Right cardiac atrium (tissue), 5 donors: ENCODE measurements at regions not wholly inside any gene's neighbourhood (a gene's known extent, or its start where the extent isn't known, plus 50 kb on each side); places are given as distances from the start of the nearest gene placed in this dataset.

Experiments used
- ATAC-seq, 2 donors: fragments of 200-7000 bp; cut with Tn5 transposase; one replicate each; pipeline versions ENCODE4 v1.8.0 to v1.9.1; 2020; ENCODE audit warnings: moderate library complexity in 2 of 2, mild to moderate bottlenecking in 1 of 2
- DNase-seq, 3 donors: peaks; one replicate each; pipeline ENCODE4 v3.0.0-alpha.2; 2020
- H3K27ac ChIP-seq: one replicate; pipeline ENCODE4 v1.5.1; 2013; ENCODE audit warnings: mild to moderate bottlenecking, low read length, control low read depth, moderate library complexity
- H3K27me3 ChIP-seq: one replicate; pipeline ENCODE4 v1.6.1; 2013; ENCODE audit not compliant: control insufficient read depth, insufficient read depth
- H3K4me1 ChIP-seq: one replicate; pipeline ENCODE4 v1.6.1; 2013; ENCODE audit warnings: low read length; ENCODE audit not compliant: control insufficient read depth, insufficient read depth
- H3K4me3 ChIP-seq: one replicate; pipeline ENCODE4 v1.5.1; 2013; ENCODE audit warnings: low read length, control low read depth
- H3K9me3 ChIP-seq: one replicate; pipeline ENCODE4 v1.6.1; 2013; ENCODE audit warnings: low read length; ENCODE audit not compliant: control insufficient read depth
- WGBS: extraction: QIAGEN DNeasy Blood & Tissue Kit; methylation state at CpG from one replicate; pipeline ENCODE4 v1.1.7; 2013; 5-methylcytosine and 5-hydroxymethylcytosine counted together
- intact Hi-C, 4 donors: fragments of 100-400 bp; cut with DNase I; formaldehyde crosslinking; loops; one replicate each; pipeline versions ENCODE4 v1.11.0 to v1.14.0; 2022 to 2023
- donor health status: healthy with polysubstance abuse.
- donor health status: DM: no; HTN: yes; CAD: no.
- donor health status: DM: no; HTN: no; CAD: no.
- donor health status: DM: no; HTN: yes; CAD: no; lungs with severe emphysema.
- donor health status: DM: yes; HTN: yes; CAD: no.

DNA sequence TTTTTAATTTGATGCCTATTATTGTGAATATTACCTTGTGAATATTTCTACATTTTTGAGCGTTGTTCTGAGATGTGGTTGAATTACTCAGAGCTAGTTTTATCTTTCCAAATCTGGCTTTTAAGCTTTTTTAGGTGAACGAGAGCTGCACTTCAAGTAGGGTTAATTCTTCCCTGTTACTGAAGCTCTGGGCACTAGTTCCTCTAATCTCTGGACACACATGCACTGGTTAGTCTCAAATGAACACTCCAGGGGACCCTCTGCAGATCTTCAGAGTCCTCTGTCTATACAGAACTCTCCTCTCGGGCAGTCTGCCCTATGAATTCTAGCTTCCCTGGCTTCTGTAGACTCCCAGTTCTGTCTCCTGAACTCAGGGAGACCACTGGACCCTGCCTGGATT lies 237.5 kb upstream of the TBC1D5 start:
- ATAC-seq: no peak
- WGBS: 61% methylated on average over 3 of the region's 3 CpGs

DNA sequence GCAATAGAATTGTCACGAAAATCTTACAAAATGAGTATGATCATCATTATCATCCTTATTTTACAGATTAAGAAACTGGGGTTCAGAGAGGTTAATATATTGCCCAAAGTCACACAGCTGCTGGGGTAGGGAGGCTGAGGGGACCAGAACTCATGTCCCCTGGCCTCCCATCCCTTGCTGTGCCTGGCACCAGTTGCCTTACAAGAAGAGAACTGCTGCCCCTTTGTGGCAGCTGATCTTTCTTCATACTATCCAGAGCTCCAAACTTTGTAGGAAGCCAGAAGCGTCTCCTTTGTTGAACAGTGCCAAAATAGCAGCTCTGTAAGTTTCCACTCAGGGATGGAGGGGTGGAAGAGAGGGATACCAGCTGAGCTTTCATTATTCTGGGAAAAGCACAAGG lies 236.8 kb upstream of the TBC1D5 start:
- Histone ChIP-seq H3K4me3 (no peak overlapping the region), H3K27me3 (no peaks in the 10 kb centered on the region), H3K4me1 (no peaks in the 10 kb centered on the region), H3K9me3 (no peaks in the 10 kb centered on the region), H3K27ac (no peak overlapping the region)
- ATAC-seq (peak in 1 of 2 donors; percentile 47), DNase-seq (peak in 1 of 3 donors; percentile 29)
- 54% methylated on average over 2 of the region's 2 CpGs for WGBS
- intact Hi-C loops: no loop called here

More for the DNA sequence above, 237.5 kb upstream of the TBC1D5 start:
- no peak overlapping the region for H3K4me3 ChIP-seq
- no peak overlapping the region for H3K27ac ChIP-seq
- intact Hi-C loops: no loop called here
- no peaks in the 10 kb centered on the region for H3K9me3 ChIP-seq
- no peaks in the 10 kb centered on the region for H3K27me3 ChIP-seq
- no peak for DNase-seq
- no peaks in the 10 kb centered on the region for H3K4me1 ChIP-seq

DNA sequence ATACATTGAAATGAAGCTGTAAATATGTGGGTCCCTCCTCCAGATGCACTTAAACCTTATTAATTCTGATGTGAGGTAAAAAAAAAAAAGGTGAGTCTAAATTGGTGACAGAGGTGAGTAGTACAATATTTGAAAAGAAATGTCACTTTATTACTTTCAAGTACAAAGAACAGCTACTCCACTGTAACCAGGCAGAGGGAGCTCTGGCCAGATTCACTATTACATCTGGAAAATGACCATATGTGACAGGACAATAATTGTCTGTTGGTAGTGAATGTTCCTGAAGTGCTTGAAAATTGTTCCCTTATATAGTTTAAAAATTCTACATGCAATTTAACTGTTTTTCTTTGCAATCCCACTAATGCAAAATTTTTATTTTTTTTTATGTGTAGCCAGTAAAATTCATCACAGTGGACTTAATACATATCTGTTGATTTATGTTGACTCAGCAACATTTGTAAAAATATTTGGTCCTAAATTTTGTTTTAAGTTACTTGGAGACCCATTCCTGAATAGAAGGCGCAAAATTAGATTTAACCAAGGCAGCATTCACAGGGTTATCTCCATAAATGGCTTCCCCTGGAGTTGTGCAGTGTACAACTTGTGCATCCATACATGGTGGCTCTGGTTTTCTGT lies 231.9 kb upstream of the TBC1D5 start:
- H3K27ac ChIP-seq: no peak overlapping the region
- no peaks in the 10 kb centered on the region for H3K9me3 ChIP-seq
- ATAC-seq (no peak), DNase-seq (no peak)
- intact Hi-C loops: no loop called here
- H3K4me1 ChIP-seq: no peaks in the 10 kb centered on the region
- WGBS: 91% methylated on average over 1 of the region's 1 CpG
- no peak overlapping the region for H3K4me3 ChIP-seq
- no peaks in the 10 kb centered on the region for H3K27me3 ChIP-seq

DNA sequence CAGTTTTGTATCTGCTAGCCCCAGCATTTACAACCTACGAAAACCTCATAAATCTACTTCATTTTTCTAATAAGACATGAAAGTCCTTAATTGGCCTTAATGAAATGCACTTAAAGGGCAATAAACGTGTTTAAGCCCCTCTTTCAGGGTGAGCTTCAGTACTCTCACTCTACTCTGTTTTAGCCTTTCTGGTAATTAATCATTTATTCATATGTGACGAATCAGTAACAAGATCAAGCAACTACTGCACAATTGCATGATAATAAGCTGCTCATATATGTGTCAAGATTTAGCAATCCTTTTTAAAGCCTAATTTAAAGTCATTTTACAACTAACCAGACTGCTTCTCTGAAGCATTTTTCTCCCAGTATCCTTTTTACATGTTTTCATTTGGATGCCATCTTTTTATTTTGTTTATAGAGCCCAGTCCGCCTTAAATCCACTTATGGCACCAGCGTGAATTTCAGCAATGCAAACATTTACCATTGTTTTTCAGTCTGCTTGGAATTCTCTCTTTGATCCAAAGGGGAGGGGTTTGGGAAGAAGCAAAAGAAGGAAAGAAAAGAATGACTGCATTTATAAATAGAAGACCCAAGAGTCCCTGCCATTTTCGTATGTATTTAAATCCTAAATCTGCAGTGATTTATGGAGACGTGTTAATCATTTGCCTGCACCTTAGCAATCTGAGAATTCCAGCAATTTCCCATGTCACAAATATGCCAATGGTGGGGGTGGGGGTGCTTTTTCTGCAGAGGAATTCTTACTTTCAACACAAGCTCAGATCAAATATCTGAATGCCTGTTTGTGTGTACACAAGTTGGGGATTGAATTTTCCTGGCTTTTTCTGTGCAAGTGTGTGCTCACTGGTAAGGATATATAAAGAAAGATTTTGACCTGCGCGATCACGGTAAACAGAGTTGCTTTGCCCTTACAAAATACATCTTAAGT lies 230.8 kb upstream of the TBC1D5 start:
- 74% methylated on average over 10 of the region's 10 CpGs for WGBS
- no peaks in the 10 kb centered on the region for H3K27me3 ChIP-seq
- H3K9me3 ChIP-seq: no peaks in the 10 kb centered on the region
- no peak overlapping the region for H3K27ac ChIP-seq
- H3K4me1 ChIP-seq: no peaks in the 10 kb centered on the region
- no peak overlapping the region for H3K4me3 ChIP-seq
- DNase-seq (no peak), ATAC-seq (no peak)
- intact Hi-C loops: no loop called here

DNA sequence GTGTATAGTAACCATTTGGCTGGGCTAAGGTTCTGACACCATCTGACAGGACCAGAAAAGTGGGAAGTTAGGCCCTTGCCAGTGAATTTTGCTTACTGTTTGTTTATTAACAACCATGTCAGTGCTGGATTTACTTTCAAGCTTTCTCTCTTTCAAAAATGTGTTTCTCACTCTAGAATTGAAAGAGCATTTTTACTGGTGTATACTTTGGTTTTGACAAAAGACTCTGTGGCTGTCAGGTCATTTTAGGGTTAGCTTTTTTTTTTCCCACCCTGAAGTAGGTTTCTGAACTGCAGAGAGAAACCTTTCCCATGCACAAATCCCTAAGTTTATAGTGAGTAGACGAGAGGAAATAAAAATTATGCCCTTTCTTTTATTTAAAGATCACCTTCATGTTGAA lies 230.0 kb upstream of the TBC1D5 start:
- no peak overlapping the region for H3K4me3 ChIP-seq
- H3K27me3 ChIP-seq: no peaks in the 10 kb centered on the region
- intact Hi-C loops: no loop called here
- no peaks in the 10 kb centered on the region for H3K4me1 ChIP-seq
- H3K9me3 ChIP-seq: no peaks in the 10 kb centered on the region
- no peak overlapping the region for H3K27ac ChIP-seq
- 58% methylated on average over 1 of the region's 1 CpG for WGBS
- ATAC-seq: no peak
- DNase-seq: no peak

DNA sequence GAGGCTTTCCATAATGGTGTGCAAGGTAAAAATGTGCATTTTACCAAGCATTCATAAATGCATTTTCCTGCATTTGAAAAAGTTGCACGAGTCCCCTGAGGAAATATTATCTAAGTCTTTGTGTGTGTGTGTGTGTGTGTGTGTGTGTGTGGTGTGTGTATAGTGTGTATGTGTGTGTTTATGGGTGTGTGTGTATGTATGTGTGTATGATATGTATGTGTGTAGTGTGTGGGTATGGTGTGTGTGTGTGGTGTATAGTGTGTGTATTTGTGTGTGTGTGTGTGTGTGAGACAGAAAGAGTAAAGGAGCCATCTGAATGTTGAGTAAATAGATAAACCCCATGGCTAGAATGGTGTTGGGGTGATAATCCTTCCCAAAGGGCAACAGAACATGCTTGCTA lies 229.6 kb upstream of the TBC1D5 start:
- DNase-seq (no peak), ATAC-seq (no peak)
- no peak overlapping the region for H3K27ac ChIP-seq
- H3K9me3 ChIP-seq: no peaks in the 10 kb centered on the region
- H3K4me1 ChIP-seq: no peaks in the 10 kb centered on the region
- H3K4me3 ChIP-seq: no peak overlapping the region
- H3K27me3 ChIP-seq: no peaks in the 10 kb centered on the region
- 73% methylated on average over 1 of the region's 1 CpG for WGBS
- intact Hi-C loops: no loop called here

DNA sequence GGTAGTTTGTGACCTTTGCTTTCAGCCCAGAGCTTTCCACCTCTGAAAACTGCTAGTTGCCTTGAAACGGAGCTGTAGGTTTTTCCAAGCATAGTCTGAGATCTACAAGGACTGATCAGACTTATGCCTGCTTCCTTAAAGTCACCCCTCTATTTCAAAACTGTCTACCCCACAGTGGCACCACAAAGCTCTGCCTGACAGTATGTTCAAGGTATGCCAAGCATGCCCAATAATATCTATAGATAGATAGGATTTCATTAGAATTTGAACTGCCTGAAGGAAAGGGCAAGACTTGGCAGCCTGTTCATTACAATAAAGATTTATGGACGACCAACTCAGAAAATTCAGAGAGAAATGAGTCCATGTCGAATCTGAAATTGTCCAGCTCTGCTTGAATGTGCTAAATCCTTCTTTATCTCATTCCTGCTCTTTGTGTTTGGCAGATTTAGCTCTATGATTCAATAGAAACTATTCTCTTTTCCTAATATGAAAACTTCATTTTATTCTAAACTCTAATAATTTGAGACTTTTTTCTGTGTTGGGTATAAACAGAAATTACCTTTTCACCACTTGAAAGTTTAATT lies 227.6 kb upstream of the TBC1D5 start:
- ATAC-seq (no peak), DNase-seq (no peak)
- H3K4me3 ChIP-seq: no peak overlapping the region
- intact Hi-C loops: no loop called here
- H3K27me3 ChIP-seq: no peaks in the 10 kb centered on the region
- no peak overlapping the region for H3K27ac ChIP-seq
- 50% methylated on average over 3 of the region's 3 CpGs for WGBS
- H3K4me1 ChIP-seq: no peaks in the 10 kb centered on the region
- H3K9me3 ChIP-seq: no peaks in the 10 kb centered on the region

DNA sequence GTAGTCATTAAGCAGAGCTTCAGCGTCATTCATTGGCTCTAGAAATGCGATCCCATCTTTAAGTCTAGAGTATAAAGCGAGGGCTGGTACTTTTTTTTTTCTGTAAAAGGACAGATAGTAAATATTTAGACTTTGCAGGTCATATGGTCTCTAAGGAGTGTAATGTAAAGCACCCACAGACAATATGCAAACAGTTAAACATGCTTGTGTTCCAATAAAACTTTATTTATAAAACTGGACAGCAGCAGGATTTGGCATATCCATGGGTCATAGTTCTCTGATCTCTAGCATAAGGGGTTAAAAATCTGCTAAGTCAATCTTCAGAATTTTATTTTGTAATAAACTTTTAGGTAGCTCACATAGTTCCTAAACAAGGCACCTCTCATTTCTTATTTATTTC lies 226.8 kb upstream of the TBC1D5 start:
- Histone ChIP-seq H3K4me1 (no peaks in the 10 kb centered on the region), H3K27ac (no peak overlapping the region), H3K9me3 (no peaks in the 10 kb centered on the region), H3K27me3 (no peaks in the 10 kb centered on the region), H3K4me3 (no peak overlapping the region)
- no peak for DNase-seq
- ATAC-seq: no peak
- intact Hi-C loops: no loop called here
- 93% methylated on average over 3 of the region's 3 CpGs for WGBS

DNA sequence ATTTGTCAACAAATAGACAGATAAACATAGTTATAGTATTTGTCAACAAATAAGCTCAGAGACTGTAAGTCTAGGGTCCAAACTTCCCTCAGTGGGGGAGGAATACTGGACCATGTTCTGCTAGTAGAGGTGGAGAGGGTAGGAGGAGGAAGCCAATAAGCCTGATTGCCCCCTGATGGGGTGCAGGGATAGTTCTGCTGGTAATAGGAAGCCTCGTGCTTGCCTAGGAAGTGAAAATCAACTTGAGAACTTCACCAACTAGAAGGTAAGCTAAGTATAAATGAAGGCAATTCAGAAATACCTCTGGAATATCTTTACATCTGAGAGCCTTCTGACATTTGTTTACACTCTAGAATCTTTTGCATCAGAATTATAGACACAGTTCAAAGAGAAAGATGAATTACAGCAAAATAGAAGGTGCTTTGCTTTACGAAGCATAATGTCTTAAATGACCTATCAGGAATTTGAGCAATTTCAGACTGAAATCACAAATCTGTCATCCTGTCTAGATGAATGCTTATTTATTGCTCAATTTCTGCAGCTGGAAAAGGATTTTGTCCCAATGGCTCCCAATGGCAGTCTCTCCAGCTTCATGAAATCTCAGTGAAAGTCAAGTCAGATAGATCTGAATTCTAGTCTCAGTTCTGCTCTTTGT lies 225.6 kb upstream of the TBC1D5 start:
- no peak for DNase-seq
- Histone ChIP-seq H3K4me3 (no peak overlapping the region), H3K9me3 (no peaks in the 10 kb centered on the region), H3K4me1 (no peaks in the 10 kb centered on the region), H3K27me3 (no peaks in the 10 kb centered on the region), H3K27ac (no peak overlapping the region)
- WGBS: 65% methylated on average over 2 of the region's 2 CpGs
- ATAC-seq: no peak
- intact Hi-C loops: no loop called here

DNA sequence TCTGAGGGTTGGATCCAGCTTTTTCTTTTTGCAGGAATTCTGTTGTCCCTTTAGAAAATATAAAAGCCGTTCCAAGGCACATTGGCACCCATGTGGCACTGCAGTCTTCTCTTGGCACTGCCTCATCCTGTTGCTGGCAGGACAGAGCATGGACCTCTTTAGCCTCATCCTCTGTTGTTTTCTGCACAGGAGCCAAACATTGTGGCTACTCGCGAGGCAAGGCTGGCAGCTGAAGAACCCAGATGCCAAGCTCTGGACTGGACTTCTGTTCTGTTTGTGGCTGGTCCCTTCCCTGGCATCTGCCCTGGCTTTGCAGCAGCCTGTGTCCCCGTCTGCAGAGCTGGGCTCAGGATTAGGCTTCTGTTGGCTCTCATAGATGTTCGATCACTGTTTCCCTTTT lies 224.7 kb upstream of the TBC1D5 start:
- intact Hi-C loops: no loop called here
- Histone ChIP-seq H3K4me3 (no peak overlapping the region), H3K4me1 (no peaks in the 10 kb centered on the region), H3K9me3 (no peaks in the 10 kb centered on the region), H3K27ac (no peak overlapping the region), H3K27me3 (no peaks in the 10 kb centered on the region)
- WGBS: 67% methylated on average over 5 of the region's 5 CpGs
- DNase-seq (no peak), ATAC-seq (no peak)

DNA sequence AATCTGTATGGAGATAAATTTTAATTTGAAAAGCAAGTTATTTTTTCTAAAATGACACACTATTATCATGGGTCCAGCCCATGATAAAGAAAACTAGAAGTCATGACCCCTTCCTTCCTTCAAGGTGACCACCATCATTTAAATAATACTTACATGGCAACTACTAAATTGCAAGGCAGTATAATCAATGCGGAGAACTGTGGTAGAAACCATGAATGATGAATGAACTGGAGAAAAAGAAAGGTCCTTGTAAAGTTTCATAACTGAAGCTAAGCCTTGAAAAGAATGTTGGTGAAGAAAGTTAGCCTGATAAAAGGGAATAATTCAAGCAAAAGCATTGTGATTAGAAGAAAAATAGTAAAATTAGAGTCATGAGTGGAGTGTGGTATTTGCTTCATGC lies 222.9 kb upstream of the TBC1D5 start:
- no peaks in the 10 kb centered on the region for H3K4me1 ChIP-seq
- intact Hi-C loops: no loop called here

More for the DNA sequence above, 222.9 kb upstream of the TBC1D5 start:
- no peaks in the 10 kb centered on the region for H3K27me3 ChIP-seq
- WGBS: 89% methylated on average over 1 of the region's 1 CpG
- no peak overlapping the region for H3K4me3 ChIP-seq
- H3K27ac ChIP-seq: no peak overlapping the region
- no peaks in the 10 kb centered on the region for H3K9me3 ChIP-seq
- no peak for DNase-seq
- no peak for ATAC-seq
